ENCODE measurements at regions not wholly inside any gene's neighbourhood (a gene's known extent, or its start where the extent isn't known, plus 50 kb on each side); places are given as distances from the start of the nearest gene placed in this dataset.
"Not testable (repeated sequence)": the region's sequence is repeated elsewhere in the genome, so short reads cannot be mapped to it uniquely, and the experiment has no call there.

GRCh38 chr2:106004851-106005250, 189.2 kb downstream of the UXS1 start:
- H3K9ac ChIP-seq (ENCODE audit: low read depth, low read length), result no peak overlapping the region
- H3K4me3 ChIP-seq (ENCODE audit: low read depth, low read length), result no peak overlapping the region
- no peak overlapping the region for H3K27ac ChIP-seq (ENCODE audit: low read depth, low read length)
- H3K4me1 ChIP-seq (ENCODE audit: control insufficient read depth, insufficient read depth, low read length), result no peaks in the 10 kb centered on the region
- H3K9me3 ChIP-seq (ENCODE audit: control insufficient read depth, insufficient read depth, low read length), result peaks cover 34% of the 10 kb centered on the region
- no peaks in the 10 kb centered on the region for H3K36me3 ChIP-seq (ENCODE audit: control insufficient read depth, insufficient read depth, low read length)
- H3K27me3 ChIP-seq (ENCODE audit: control insufficient read depth, insufficient read depth, low read length), result no peaks in the 10 kb centered on the region

- Histone ChIP-seq H3K4me3 (ENCODE audit: low read depth, low read length) (no peak overlapping the region), H3K4me1 (ENCODE audit: control insufficient read depth, insufficient read depth, low read length) (no peaks in the 10 kb centered on the region), H3K27me3 (ENCODE audit: control insufficient read depth, insufficient read depth, low read length) (no peaks in the 10 kb centered on the region), H3K27ac (ENCODE audit: low read depth, low read length) (no peak overlapping the region), H3K9ac (ENCODE audit: low read depth, low read length) (no peak overlapping the region), H3K36me3 (ENCODE audit: control insufficient read depth, insufficient read depth, low read length) (no peaks in the 10 kb centered on the region), H3K9me3 (ENCODE audit: control insufficient read depth, insufficient read depth, low read length) (peaks cover 12% of the 10 kb centered on the region)
Observed at GRCh38 chr2:105999211-105999989, 194.7 kb downstream of the UXS1 start.

GRCh38 chr2:105997711-105998110, 196.4 kb downstream of the UXS1 start:
- Histone ChIP-seq H3K4me3 (ENCODE audit: low read depth, low read length) (no peak overlapping the region), H3K36me3 (ENCODE audit: control insufficient read depth, insufficient read depth, low read length) (no peaks in the 10 kb centered on the region), H3K27ac (ENCODE audit: low read depth, low read length) (no peak overlapping the region), H3K9me3 (ENCODE audit: control insufficient read depth, insufficient read depth, low read length) (peaks cover 22% of the 10 kb centered on the region), H3K9ac (ENCODE audit: low read depth, low read length) (no peak overlapping the region), H3K4me1 (ENCODE audit: control insufficient read depth, insufficient read depth, low read length) (no peaks in the 10 kb centered on the region), H3K27me3 (ENCODE audit: control insufficient read depth, insufficient read depth, low read length) (no peaks in the 10 kb centered on the region)

GRCh38 chr2:105990624-105991023, 203.5 kb downstream of the UXS1 start:
- Histone ChIP-seq H3K9ac (ENCODE audit: low read depth, low read length) (no peak overlapping the region), H3K4me1 (ENCODE audit: control insufficient read depth, insufficient read depth, low read length) (no peaks in the 10 kb centered on the region), H3K27me3 (ENCODE audit: control insufficient read depth, insufficient read depth, low read length) (no peaks in the 10 kb centered on the region), H3K4me3 (ENCODE audit: low read depth, low read length) (no peak overlapping the region), H3K27ac (ENCODE audit: low read depth, low read length) (no peak overlapping the region), H3K9me3 (ENCODE audit: control insufficient read depth, insufficient read depth, low read length) (peaks cover 55% of the 10 kb centered on the region), H3K36me3 (ENCODE audit: control insufficient read depth, insufficient read depth, low read length) (no peaks in the 10 kb centered on the region)

- not testable (repeated sequence) for H3K4me1 ChIP-seq (ENCODE audit: control insufficient read depth, insufficient read depth, low read length); H3K9ac ChIP-seq (ENCODE audit: low read depth, low read length); H3K36me3 ChIP-seq (ENCODE audit: control insufficient read depth, insufficient read depth, low read length); H3K27ac ChIP-seq (ENCODE audit: low read depth, low read length); H3K27me3 ChIP-seq (ENCODE audit: control insufficient read depth, insufficient read depth, low read length); H3K4me3 ChIP-seq (ENCODE audit: low read depth, low read length)
- peaks cover 49% of the 10 kb centered on the region for H3K9me3 ChIP-seq (ENCODE audit: control insufficient read depth, insufficient read depth, low read length)
Observed at GRCh38 chr2:105989803-105990202, 204.3 kb downstream of the UXS1 start.

- no peaks in the 10 kb centered on the region for H3K27me3 ChIP-seq (ENCODE audit: control insufficient read depth, insufficient read depth, low read length)
- peaks cover 42% of the 10 kb centered on the region for H3K9me3 ChIP-seq (ENCODE audit: control insufficient read depth, insufficient read depth, low read length)
- no peak overlapping the region for H3K9ac ChIP-seq (ENCODE audit: low read depth, low read length)
- no peak overlapping the region for H3K27ac ChIP-seq (ENCODE audit: low read depth, low read length)
- no peak overlapping the region for H3K4me3 ChIP-seq (ENCODE audit: low read depth, low read length)
- no peaks in the 10 kb centered on the region for H3K4me1 ChIP-seq (ENCODE audit: control insufficient read depth, insufficient read depth, low read length)
- no peaks in the 10 kb centered on the region for H3K36me3 ChIP-seq (ENCODE audit: control insufficient read depth, insufficient read depth, low read length)
Observed at GRCh38 chr2:105989070-105989469, 205.0 kb downstream of the UXS1 start.

GRCh38 chr2:105977807-105978206, 216.3 kb downstream of the UXS1 start:
- Histone ChIP-seq H3K9ac (ENCODE audit: low read depth, low read length) (no peak overlapping the region), H3K9me3 (ENCODE audit: control insufficient read depth, insufficient read depth, low read length) (peaks cover 10% of the 10 kb centered on the region), H3K4me3 (ENCODE audit: low read depth, low read length) (no peak overlapping the region), H3K4me1 (ENCODE audit: control insufficient read depth, insufficient read depth, low read length) (no peaks in the 10 kb centered on the region), H3K27me3 (ENCODE audit: control insufficient read depth, insufficient read depth, low read length) (no peaks in the 10 kb centered on the region), H3K36me3 (ENCODE audit: control insufficient read depth, insufficient read depth, low read length) (no peaks in the 10 kb centered on the region), H3K27ac (ENCODE audit: low read depth, low read length) (no peak overlapping the region)

- no peaks in the 10 kb centered on the region for H3K27me3 ChIP-seq (ENCODE audit: control insufficient read depth, insufficient read depth, low read length)
- H3K36me3 ChIP-seq (ENCODE audit: control insufficient read depth, insufficient read depth, low read length), result no peaks in the 10 kb centered on the region
- H3K4me3 ChIP-seq (ENCODE audit: low read depth, low read length), result no peak overlapping the region
- no peak overlapping the region for H3K27ac ChIP-seq (ENCODE audit: low read depth, low read length)
- no peak overlapping the region for H3K9ac ChIP-seq (ENCODE audit: low read depth, low read length)
- H3K9me3 ChIP-seq (ENCODE audit: control insufficient read depth, insufficient read depth, low read length), result peaks cover 10% of the 10 kb centered on the region
- H3K4me1 ChIP-seq (ENCODE audit: control insufficient read depth, insufficient read depth, low read length), result no peaks in the 10 kb centered on the region
Observed at GRCh38 chr2:105977212-105977611, 216.9 kb downstream of the UXS1 start.

GRCh38 chr2:105974812-105975211, 219.3 kb downstream of the UXS1 start:
- no peaks in the 10 kb centered on the region for H3K27me3 ChIP-seq (ENCODE audit: control insufficient read depth, insufficient read depth, low read length)
- H3K27ac ChIP-seq (ENCODE audit: low read depth, low read length), result no peak overlapping the region
- no peaks in the 10 kb centered on the region for H3K4me1 ChIP-seq (ENCODE audit: control insufficient read depth, insufficient read depth, low read length)
- no peaks in the 10 kb centered on the region for H3K36me3 ChIP-seq (ENCODE audit: control insufficient read depth, insufficient read depth, low read length)
- no peak overlapping the region for H3K9ac ChIP-seq (ENCODE audit: low read depth, low read length)
- H3K9me3 ChIP-seq (ENCODE audit: control insufficient read depth, insufficient read depth, low read length), result peaks cover 10% of the 10 kb centered on the region
- no peak overlapping the region for H3K4me3 ChIP-seq (ENCODE audit: low read depth, low read length)

GRCh38 chr2:105972927-105973326, 221.2 kb downstream of the UXS1 start:
- no peak overlapping the region for H3K9ac ChIP-seq (ENCODE audit: low read depth, low read length)
- no peaks in the 10 kb centered on the region for H3K27me3 ChIP-seq (ENCODE audit: control insufficient read depth, insufficient read depth, low read length)
- H3K27ac ChIP-seq (ENCODE audit: low read depth, low read length), result no peak overlapping the region
- peaks cover 4% of the 10 kb centered on the region; the same call in 1 of the 2 replicates for H3K9me3 ChIP-seq (ENCODE audit: control insufficient read depth, insufficient read depth, low read length)
- H3K4me1 ChIP-seq (ENCODE audit: control insufficient read depth, insufficient read depth, low read length), result no peaks in the 10 kb centered on the region
- H3K36me3 ChIP-seq (ENCODE audit: control insufficient read depth, insufficient read depth, low read length), result no peaks in the 10 kb centered on the region
- H3K4me3 ChIP-seq (ENCODE audit: low read depth, low read length), result no peak overlapping the region

GRCh38 chr2:105972246-105972645, 221.9 kb downstream of the UXS1 start:
- H3K9me3 ChIP-seq (ENCODE audit: control insufficient read depth, insufficient read depth, low read length), result no peaks in the 10 kb centered on the region
- no peaks in the 10 kb centered on the region for H3K4me1 ChIP-seq (ENCODE audit: control insufficient read depth, insufficient read depth, low read length)
- no peaks in the 10 kb centered on the region for H3K36me3 ChIP-seq (ENCODE audit: control insufficient read depth, insufficient read depth, low read length)
- H3K27me3 ChIP-seq (ENCODE audit: control insufficient read depth, insufficient read depth, low read length), result no peaks in the 10 kb centered on the region
- no peak overlapping the region for H3K27ac ChIP-seq (ENCODE audit: low read depth, low read length)
- H3K9ac ChIP-seq (ENCODE audit: low read depth, low read length), result no peak overlapping the region
- H3K4me3 ChIP-seq (ENCODE audit: low read depth, low read length), result no peak overlapping the region

Data from HUES48 (cell line).